NCI-H2029 treated with DMSO at 0.1 percent for 48 hours (cell line): ENCODE measurements at regions not wholly inside any gene's neighbourhood (a gene's known extent, or its start where the extent isn't known, plus 50 kb on each side); places are given as distances from the start of the nearest gene placed in this dataset.

Experiments used
- DNase-seq: peaks from one replicate; lab custom pipeline; 2025; lab: John Stamatoyannopoulos, UW

- no peak for DNase-seq
These were observed 89.4 kb upstream of the ATXN1 start for GRCh38 chr6:16850681-16851026.

DNA sequence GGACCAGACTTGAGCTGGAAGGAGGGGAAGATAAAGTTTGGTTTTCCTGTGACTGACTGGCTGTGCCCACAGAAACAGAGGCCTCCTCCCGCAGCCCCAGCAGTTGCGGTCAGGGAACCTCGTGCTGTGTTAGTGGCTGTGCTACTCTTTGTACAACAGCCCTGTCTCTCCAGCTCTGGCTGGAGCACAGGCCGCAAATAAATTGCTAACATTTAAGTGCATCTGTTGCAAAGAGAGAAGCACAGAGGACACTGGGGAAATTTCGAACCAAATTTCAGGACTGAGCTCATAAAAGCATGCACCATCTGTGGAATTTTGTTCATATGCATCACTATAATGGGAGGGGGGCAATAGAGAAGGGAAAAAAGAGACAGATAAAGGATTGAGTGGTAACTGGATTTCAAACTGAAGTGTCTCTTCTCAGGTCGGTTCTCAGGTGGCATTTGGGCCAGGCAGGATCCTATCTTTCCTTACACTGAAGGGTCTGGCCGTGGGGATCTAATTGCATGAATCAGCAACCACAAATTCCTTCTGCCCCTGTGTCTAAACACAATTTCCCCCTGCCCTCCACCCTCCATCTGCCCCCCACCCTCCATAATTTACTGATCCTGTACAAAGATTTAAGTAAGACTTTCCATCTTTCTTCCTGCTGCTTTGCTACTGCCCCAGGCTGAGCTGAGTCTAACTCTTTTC lies 88.9 kb upstream of the ATXN1 start:
- DNase-seq, result no peak

DNA sequence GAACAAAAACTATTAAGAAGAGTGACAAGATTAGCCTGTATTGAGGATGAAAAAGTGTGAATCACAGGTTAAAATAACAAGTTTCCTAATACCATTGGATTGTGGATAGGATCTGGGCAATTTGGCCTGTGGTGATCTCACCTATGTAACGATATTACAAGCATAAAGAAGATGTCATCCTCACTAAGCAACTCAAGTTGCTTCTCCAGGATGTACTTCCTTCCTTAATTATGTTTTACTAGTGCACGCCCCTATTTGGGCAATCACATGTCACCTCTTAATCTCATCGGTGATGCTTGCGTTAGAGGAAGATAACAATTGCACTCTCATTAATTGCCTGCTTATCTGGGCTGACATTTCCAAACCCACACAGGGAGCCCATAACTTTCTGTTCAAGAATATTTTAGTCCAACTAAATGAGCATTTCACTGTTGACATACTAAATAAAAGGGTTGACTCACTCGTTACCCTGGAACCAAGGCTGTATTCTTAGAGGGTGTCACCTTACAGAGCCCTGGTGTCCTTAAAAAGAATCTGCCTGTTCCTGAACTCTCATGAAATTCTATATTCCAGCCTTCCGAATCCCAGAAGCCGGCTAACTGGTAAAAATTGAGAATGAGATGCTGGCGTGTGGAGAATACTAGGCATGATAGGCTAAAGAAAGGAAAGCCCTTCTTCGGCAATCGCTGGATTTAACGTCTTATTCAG lies 88.2 kb upstream of the ATXN1 start:
- DNase-seq, result no peak

DNA sequence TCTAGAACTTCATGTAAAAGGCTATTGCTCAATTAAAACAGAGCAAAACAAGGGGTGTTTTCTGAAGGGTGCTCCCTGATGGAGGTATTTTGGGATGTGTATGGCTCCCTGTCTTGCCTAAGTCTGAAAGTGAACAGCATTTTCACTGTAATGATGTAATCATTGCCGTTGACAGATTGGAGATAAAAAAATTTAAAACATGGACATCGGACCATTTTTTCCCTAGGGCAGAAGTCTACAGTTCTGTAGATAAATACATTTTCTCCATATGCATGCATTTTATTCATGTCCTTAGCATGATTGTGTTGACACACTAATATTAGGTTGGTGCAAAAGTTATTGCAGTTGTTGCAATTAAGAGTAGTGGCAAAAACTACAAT lies 85.1 kb upstream of the ATXN1 start:
- DNase-seq, result no peak

GRCh38 chr6:16844183-16844582 lies 82.9 kb upstream of the ATXN1 start:
- DNase-seq, result no peak

GRCh38 chr6:16842676-16843075 lies 81.4 kb upstream of the ATXN1 start:
- no peak for DNase-seq

GRCh38 chr6:16841241-16841640 lies 80.0 kb upstream of the ATXN1 start:
- no peak for DNase-seq

DNA sequence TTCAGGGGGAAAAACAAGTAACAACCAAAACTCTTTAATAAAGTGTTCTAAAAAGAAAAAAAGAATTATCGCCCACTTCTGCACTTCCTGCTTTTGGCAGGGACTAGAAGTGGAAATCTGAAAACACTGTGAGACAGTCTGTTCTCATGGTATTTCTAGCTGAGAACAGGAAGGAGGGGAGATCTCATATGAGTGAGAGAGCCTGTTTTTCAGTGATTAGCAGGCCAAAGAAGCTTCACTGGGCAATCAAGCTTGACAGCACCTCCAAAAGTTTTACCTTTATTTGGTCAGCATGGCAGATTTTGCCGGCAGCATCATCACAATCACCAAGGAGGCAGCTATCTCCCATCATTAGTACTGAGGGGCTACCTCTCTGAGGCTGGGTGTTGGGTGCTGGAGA lies 79.5 kb upstream of the ATXN1 start:
- DNase-seq, result no peak

DNA sequence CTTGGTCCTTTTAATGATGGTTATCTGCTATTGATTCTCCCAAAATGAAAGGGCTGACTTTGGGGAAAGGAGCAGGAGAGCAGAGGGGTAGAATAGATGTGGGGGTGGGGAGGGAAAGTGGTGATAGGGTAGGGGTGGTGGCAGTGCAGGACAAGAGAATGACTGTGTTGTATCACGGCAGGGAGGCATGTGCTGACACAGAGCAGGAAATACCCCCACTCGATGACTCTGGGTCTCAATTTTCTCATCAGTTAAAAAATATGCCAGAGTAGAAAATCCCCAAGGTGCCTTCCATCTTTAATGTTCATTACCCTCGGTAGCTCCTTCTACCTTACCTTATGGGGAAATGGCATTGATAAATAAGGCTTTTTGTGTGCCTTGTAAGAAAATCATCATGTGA lies 79.0 kb upstream of the ATXN1 start:
- no peak for DNase-seq

DNA sequence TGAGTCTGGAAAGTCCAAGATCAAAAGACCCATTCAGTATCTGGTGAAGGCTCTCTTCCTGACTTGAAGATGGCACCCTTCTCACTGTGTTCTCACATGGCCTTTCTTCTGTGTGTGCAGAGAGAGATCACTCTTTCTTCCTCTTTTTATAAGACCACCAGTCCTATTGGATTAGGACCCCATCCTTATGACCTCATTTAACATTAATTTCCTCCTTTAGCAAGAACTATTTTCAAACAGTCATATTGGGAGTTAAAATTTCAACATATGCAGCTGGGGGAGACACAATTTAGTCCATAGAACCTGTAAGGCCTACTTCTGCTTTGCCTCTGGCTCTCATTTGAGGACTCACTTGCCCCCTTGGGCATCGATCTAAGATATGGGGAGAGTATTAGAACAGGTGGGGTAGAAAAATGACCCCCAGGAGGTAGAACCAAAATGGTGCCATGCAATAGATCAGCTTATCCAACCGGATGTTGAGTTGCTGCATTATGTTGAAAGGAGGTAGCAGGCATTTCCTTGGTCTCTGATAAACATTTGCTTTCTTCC lies 78.4 kb upstream of the ATXN1 start:
- no peak for DNase-seq

DNA sequence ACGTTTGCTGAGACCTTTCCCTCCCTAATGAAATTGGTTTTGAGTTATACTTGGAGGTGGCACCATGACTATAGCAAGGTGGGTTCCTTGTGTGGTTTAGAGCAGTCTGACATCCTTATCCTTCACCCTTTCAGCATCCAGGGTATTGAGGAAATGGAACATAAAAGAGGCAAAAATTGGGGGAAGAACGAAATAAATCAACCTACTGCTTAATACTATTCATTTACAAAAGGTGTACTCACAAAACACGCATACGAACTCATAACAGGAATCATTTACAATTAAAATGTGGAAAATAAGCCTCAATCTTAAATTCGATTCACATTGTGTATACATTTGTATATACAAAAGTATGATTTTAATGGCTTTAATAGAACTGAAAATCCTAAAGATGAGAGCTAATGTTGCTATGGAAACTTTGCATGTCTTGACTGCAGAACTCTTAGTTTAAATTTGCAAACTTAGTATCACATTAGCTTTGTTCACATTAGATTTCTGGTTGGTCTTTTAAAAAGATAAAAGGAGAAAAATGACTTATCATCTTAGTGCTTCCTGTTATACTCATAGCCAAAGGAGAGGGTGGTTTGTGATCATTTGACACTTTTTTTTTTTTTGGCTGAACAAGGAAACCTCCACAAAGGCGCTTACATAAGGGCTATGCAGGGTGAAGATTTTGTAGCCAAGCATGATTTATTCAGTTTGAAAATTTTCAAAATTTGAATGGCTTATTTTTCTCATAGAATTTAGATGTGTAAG lies 76.1 kb upstream of the ATXN1 start:
- no peak for DNase-seq

DNA sequence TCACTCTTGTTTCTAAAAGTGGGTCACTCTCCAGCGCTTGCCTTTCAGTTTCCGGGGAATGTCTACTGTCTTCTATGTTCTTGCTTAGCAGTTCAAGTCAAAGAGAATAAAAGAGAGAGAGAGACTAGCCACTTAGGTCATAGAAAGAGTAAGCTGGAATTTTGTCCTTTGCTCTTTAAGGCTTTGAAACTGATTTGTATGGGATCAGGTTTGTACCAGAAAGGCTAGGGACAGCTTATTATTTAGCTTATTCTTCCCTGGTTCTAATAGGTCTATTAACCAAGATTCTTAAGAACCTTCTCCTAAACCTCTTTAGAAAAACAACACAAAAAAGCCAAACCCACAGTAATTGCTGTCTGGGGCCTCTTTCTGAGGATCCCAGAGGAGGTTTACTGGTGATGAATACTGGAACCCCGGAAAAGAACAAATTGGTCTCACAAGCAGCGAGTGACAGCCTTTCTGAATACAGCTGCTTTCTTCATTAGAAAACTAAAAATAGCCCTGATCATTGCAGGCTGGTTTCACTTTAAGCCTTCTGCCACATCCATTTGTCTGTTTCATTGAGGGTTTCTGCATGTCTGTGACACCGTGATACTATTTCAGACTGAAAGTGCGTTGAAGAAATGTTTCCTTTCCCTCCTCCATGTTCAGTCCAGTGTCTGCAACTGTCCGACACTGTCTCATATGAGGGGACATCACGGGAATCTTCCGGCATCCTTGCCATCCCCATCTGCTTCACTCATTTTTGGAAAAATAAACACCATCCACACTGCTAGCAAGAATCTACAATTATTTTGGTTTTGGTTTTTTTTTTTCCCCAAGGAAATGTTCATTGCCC lies 75.1 kb upstream of the ATXN1 start:
- DNase-seq, result no peak

- DNase-seq, result no peak
These were observed 73.0 kb upstream of the ATXN1 start for GRCh38 chr6:16834242-16834641.

DNA sequence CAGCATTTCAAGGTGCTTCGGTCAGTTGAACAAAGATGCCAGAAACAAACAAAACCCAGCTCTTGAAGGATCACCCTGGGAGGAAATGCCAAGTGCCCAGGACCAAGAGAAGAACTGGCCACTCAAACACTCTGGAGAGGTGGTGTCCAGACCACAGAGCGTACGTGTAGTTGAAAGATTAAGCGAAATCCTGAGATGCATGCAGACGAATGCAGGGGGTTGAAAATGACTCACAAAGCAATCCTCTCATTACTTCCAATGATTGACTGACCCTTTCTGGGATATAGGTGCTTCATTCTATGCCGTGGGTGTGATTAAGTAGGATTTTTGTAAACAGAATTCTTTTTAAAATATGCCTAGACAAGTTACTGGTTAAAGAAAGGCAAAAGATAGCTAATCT lies 71.5 kb upstream of the ATXN1 start:
- no peak for DNase-seq

- no peak for DNase-seq
These were observed 70.8 kb upstream of the ATXN1 start for GRCh38 chr6:16832043-16832567.

GRCh38 chr6:16831136-16831535 lies 69.9 kb upstream of the ATXN1 start:
- DNase-seq, result no peak

GRCh38 chr6:16828058-16828457 lies 66.8 kb upstream of the ATXN1 start:
- no peak for DNase-seq

GRCh38 chr6:16827627-16828026 lies 66.4 kb upstream of the ATXN1 start:
- no peak for DNase-seq

DNA sequence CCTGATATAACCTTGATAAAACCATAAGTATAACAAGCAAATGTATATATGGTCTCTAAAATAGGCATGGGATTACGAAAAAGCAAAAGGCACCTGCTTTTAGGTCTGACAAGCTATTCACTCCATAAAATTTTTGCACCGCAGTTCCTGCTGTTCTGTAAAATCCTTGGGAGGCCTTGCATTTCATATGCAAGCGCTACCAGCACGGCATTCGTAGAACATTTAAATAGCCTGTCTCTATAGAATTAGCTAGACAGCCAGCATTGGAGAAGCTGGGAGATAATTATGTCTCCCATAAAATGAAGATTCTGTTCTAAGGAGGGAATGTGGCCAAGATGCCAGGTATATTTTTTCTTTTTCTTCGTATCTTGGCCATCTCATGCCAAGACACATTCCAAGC lies 64.5 kb upstream of the ATXN1 start:
- DNase-seq, result no peak

- no peak for DNase-seq
These were observed 63.8 kb upstream of the ATXN1 start for GRCh38 chr6:16824845-16825685.
